T-cell (primary cell): ENCODE measurements at regions not wholly inside any gene's neighbourhood (a gene's known extent, or its start where the extent isn't known, plus 50 kb on each side); places are given as distances from the start of the nearest gene placed in this dataset.
"Not testable (repeated sequence)": the region's sequence is repeated elsewhere in the genome, so short reads cannot be mapped to it uniquely, and the experiment has no call there.

ENCODE experiments used
- ATAC-seq, 4 experiments: fragments of 200-7000 bp in 3 of 4; fragments of 150-1000 bp in 1 of 4; cut with Tn5 transposase; replicated peaks in 1 of 4; 1 replicate in 3 of 4; 2 replicates in 1 of 4; pipeline ENCODE4 v1.10.0; 2021; ENCODE audit warnings: moderate library complexity in 3 of 4, mild to moderate bottlenecking in 2 of 4, moderate number of reproducible peaks in 1 of 4
- CTCF ChIA-PET, 2 donors: fragments of 300-600 bp; sonication (Branson Sonifier 250); formaldehyde crosslinking; loops; one replicate each; lab custom pipeline; 2022; ENCODE audit warnings: antibody characterized with exemption in 2 of 2; lab: Charles Lee
- POLR2A ChIA-PET, 2 donors: fragments of 300-600 bp; sonication (Branson Sonifier 250); formaldehyde crosslinking; loops; one replicate each; lab custom pipeline; 2022; ENCODE audit warnings: antibody characterized with exemption in 2 of 2; lab: Charles Lee
- DNase-seq, 35 experiments: peaks; one replicate each; pipeline versions ENCODE4 v3.0.0 to v3.0.0-alpha.2; 2013 to 2023
- H3K27ac ChIP-seq: one replicate; pipeline ENCODE4 v1.5.1; 2013; ENCODE audit warnings: low read length
- H3K27me3 ChIP-seq, 2 experiments: replicated peaks in 1 of 2; 1 replicate in 1 of 2; 2 replicates in 1 of 2; pipeline versions ENCODE4 v1.6.1 to v1.7.0; 2013; ENCODE audit warnings: low read length in 1 of 2, mixed read lengths in 1 of 2; ENCODE audit not compliant: control insufficient read depth in 2 of 2, insufficient read depth in 2 of 2; ENCODE audit errors: extremely low read depth in 1 of 2
- H3K36me3 ChIP-seq, 2 donors: 1 replicate in 1 of 2; 2 replicates in 1 of 2; pipeline versions ENCODE4 v1.6.1 to v1.7.0; 2013; ENCODE audit warnings: low read length in 1 of 2; ENCODE audit not compliant: control insufficient read depth in 2 of 2, insufficient read depth in 1 of 2; ENCODE audit errors: extremely low read depth in 1 of 2
- H3K4me1 ChIP-seq, 2 experiments: 1 replicate in 1 of 2; 2 replicates in 1 of 2; pipeline versions ENCODE4 v1.6.1 to v1.7.0; 2013; ENCODE audit warnings: low read length in 2 of 2, mixed read lengths in 1 of 2; ENCODE audit not compliant: insufficient read depth in 2 of 2, control insufficient read depth in 1 of 2; ENCODE audit errors: extremely low read depth in 1 of 2
- H3K4me3 ChIP-seq, 2 donors: 1 replicate in 1 of 2; 2 replicates in 1 of 2; pipeline versions ENCODE4 v1.5.1 to v1.7.0; 2013; ENCODE audit warnings: mild to moderate bottlenecking in 2 of 2, low read length in 1 of 2, moderate library complexity in 1 of 2; ENCODE audit not compliant: control insufficient read depth in 1 of 2; ENCODE audit errors: extremely low read depth in 1 of 2
- H3K9me3 ChIP-seq: 2 replicates; pipeline ENCODE4 v1.7.0; 2013
- H3K27ac Mint-ChIP-seq, 2 donors: one replicate each; pipeline ENCODE4 v1.8.0; 2020 to 2021; ENCODE audit warnings: mild to moderate bottlenecking in 2 of 2, mixed read lengths in 2 of 2
- H3K27me3 Mint-ChIP-seq, 2 donors: one replicate each; pipeline ENCODE4 v1.8.0; 2021 to 2022; ENCODE audit warnings: mixed read lengths in 2 of 2
- H3K36me3 Mint-ChIP-seq: one replicate; pipeline ENCODE4 v1.8.0; 2021; ENCODE audit warnings: mixed read lengths
- H3K4me1 Mint-ChIP-seq, 3 donors: one replicate each; pipeline ENCODE4 v1.8.0; 2020 to 2022; ENCODE audit warnings: mixed read lengths in 3 of 3, mild to moderate bottlenecking in 1 of 3
- H3K4me3 Mint-ChIP-seq, 3 donors: one replicate each; pipeline ENCODE4 v1.8.0; 2020 to 2022; ENCODE audit warnings: mild to moderate bottlenecking in 3 of 3, mixed read lengths in 3 of 3, moderate library complexity in 3 of 3
- H3K9me3 Mint-ChIP-seq, 3 donors: one replicate each; pipeline ENCODE4 v1.8.0; 2020 to 2022; ENCODE audit warnings: mixed read lengths in 3 of 3
- WGBS: methylation state at CpG from one replicate; pipeline ENCODE4 v1.1.5; 2013; ENCODE audit warnings: missing lambda C conversion rate; ENCODE audit not compliant: insufficient coverage; 5-methylcytosine and 5-hydroxymethylcytosine counted together

- 92% methylated on average over 2 of the region's 6 CpGs for WGBS
These were observed 354.4 kb upstream of the WWC1 start for GRCh38 chr5:167936944-167937634.

GRCh38 chr5:167937635-167937998, 353.8 kb upstream of the WWC1 start:
- H3K27me3 Mint-ChIP-seq = no peaks in the 10 kb centered on the region
- peaks cover 0 to 5% (median 0%) of the 10 kb centered on the region in 3 donors for H3K9me3 Mint-ChIP-seq
- H3K27ac Mint-ChIP-seq = no peak overlapping the region
- ATAC-seq (no peak), DNase-seq (no peak)
- H3K36me3 ChIP-seq = no peaks in the 10 kb centered on the region
- no peaks in the 10 kb centered on the region for H3K27me3 ChIP-seq
- ChIA-PET CTCF (no interaction called here), POLR2A (no interaction called here)
- H3K9me3 ChIP-seq = no peaks in the 10 kb centered on the region
- H3K4me3 ChIP-seq = no peak overlapping the region
- H3K4me1 Mint-ChIP-seq = peaks cover 0 to 4% (median 0%) of the 10 kb centered on the region in 3 donors
- no peak overlapping the region for H3K4me3 Mint-ChIP-seq
- H3K27ac ChIP-seq = no peak overlapping the region
- 59% methylated on average over 3 of the region's 8 CpGs for WGBS
- no peaks in the 10 kb centered on the region for H3K36me3 Mint-ChIP-seq
- H3K4me1 ChIP-seq = no peaks in the 10 kb centered on the region

More at GRCh38 chr5:167936944-167937634, 354.4 kb upstream of the WWC1 start:
- CTCF ChIA-PET = no interaction called here
- no peaks in the 10 kb centered on the region for H3K9me3 ChIP-seq
- H3K4me1 ChIP-seq = no peaks in the 10 kb centered on the region
- no peaks in the 10 kb centered on the region for H3K36me3 ChIP-seq
- no peak overlapping the region for H3K27ac Mint-ChIP-seq
- H3K4me1 Mint-ChIP-seq = peaks cover 0 to 4% (median 0%) of the 10 kb centered on the region in 3 donors
- H3K9me3 Mint-ChIP-seq = peaks cover 0 to 5% (median 0%) of the 10 kb centered on the region in 3 donors
- H3K27me3 ChIP-seq = no peaks in the 10 kb centered on the region
- no peak for ATAC-seq
- H3K27me3 Mint-ChIP-seq = no peaks in the 10 kb centered on the region
- no peak overlapping the region for H3K4me3 ChIP-seq
- DNase-seq = no peak
- no peak overlapping the region for H3K27ac ChIP-seq
- no peak overlapping the region for H3K4me3 Mint-ChIP-seq
- POLR2A ChIA-PET = no interaction called here
- H3K36me3 Mint-ChIP-seq = no peaks in the 10 kb centered on the region

DNA sequence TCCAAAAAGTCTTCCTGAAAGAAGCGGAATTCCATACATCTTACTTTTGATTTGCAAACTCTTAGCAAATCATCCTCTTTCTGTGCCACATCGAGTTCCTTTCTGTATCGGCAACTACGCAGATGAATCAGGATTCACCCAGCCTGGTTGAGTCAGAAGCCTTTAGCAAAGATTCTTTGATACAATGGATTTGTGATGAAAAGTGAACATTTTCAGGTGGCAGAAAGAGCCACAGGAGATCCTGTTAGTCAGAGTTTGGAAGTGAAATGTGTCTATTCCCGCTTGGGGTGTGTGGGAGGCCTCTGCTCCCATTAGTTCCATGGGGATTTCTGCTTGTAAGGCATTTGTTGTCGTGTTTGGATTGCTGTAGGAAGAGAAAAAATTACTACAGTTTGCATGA, 351.8 kb upstream of the WWC1 start:
- Mint-ChIP-seq H3K36me3 (no peaks in the 10 kb centered on the region), H3K4me1 (peaks cover 0 to 4% (median 0%) of the 10 kb centered on the region in 3 donors), H3K9me3 (peaks cover 0 to 5% (median 0%) of the 10 kb centered on the region in 3 donors), H3K27ac (no peak overlapping the region), H3K4me3 (no peak overlapping the region), H3K27me3 (no peaks in the 10 kb centered on the region)
- ChIA-PET POLR2A (no interaction called here), CTCF (interaction anchor here in 1 of 2 donors (0.6 kb wide), 1 partner anchor 91 kb away, joined by 3 read pairs; no protein-coding TSS in a partner anchor)
- H3K36me3 ChIP-seq = no peaks in the 10 kb centered on the region
- DNase-seq (no peak), ATAC-seq (no peak)
- H3K4me1 ChIP-seq = no peaks in the 10 kb centered on the region
- no peak overlapping the region for H3K4me3 ChIP-seq
- H3K27ac ChIP-seq = no peak overlapping the region
- WGBS = 75% methylated on average over 2 of the region's 6 CpGs
- H3K27me3 ChIP-seq = no peaks in the 10 kb centered on the region
- H3K9me3 ChIP-seq = no peaks in the 10 kb centered on the region

GRCh38 chr5:167940911-167941310, 350.5 kb upstream of the WWC1 start:
- Mint-ChIP-seq H3K4me3 (no peak overlapping the region), H3K36me3 (no peaks in the 10 kb centered on the region), H3K27ac (no peak overlapping the region), H3K4me1 (peaks cover 0 to 4% (median 0%) of the 10 kb centered on the region in 3 donors), H3K9me3 (peaks cover 0 to 8% (median 0%) of the 10 kb centered on the region in 3 donors), H3K27me3 (no peaks in the 10 kb centered on the region)
- DNase-seq (no peak), ATAC-seq (no peak)
- no peaks in the 10 kb centered on the region for H3K36me3 ChIP-seq
- ChIA-PET POLR2A (no interaction called here), CTCF (no interaction called here)
- peaks cover 0 to 4% of the 10 kb centered on the region in 2 experiments for H3K27me3 ChIP-seq
- WGBS = no CpG with 5 or more reads among the region's 3 CpGs
- H3K9me3 ChIP-seq = no peaks in the 10 kb centered on the region
- H3K27ac ChIP-seq = no peak overlapping the region
- H3K4me1 ChIP-seq = no peaks in the 10 kb centered on the region
- H3K4me3 ChIP-seq = no peak overlapping the region

DNA sequence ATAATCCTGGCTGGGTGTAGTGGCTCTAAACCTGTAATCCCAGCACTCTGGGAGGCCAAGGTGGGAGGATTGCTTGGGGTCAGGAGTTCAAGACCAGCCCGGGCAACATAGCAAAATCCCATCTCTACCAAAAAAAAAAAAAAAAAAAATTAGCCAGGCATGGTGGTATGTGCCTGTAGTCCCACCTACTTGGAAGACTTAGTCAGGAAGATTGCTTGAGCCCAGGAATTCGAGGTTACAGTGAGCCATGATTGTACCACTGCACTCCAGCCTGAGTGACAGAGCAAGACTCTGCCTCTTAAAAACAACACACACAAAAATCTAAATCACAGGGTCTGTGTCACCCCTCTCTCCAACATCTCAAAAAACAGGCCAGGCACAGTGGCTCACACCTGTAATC, 349.9 kb upstream of the WWC1 start:
- H3K27me3 Mint-ChIP-seq, H3K27ac Mint-ChIP-seq, H3K4me1 Mint-ChIP-seq, ATAC-seq, H3K9me3 ChIP-seq, H3K9me3 Mint-ChIP-seq, H3K27me3 ChIP-seq, H3K36me3 ChIP-seq, H3K4me3 ChIP-seq, DNase-seq, H3K36me3 Mint-ChIP-seq, H3K4me3 Mint-ChIP-seq, H3K4me1 ChIP-seq, POLR2A ChIA-PET, H3K27ac ChIP-seq, CTCF ChIA-PET: not testable (repeated sequence)
- 20% methylated on average over 1 of the region's 2 CpGs for WGBS

DNA sequence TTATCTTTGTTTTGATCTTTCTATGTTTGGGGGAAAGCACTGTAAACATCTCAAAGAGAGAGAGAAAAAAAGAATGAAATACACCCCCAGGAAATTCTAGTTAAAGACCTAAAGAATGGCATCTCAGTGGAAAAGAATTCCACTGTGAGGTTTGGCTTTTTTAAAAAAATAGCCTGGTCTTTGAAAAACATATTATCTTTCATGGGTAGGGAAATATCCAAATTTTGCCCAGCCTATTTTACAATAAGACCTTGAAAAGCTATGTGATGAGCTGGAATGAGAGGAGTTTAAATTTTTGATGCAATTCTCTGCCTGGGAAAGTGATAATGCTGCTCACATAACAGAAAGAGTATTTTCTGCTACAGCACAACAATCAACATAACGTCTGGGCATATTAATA, 348.1 kb upstream of the WWC1 start:
- Mint-ChIP-seq H3K36me3 (no peaks in the 10 kb centered on the region), H3K27ac (no peak overlapping the region), H3K4me3 (no peak overlapping the region), H3K9me3 (peaks cover 0 to 3% (median 0%) of the 10 kb centered on the region in 3 donors), H3K27me3 (no peaks in the 10 kb centered on the region), H3K4me1 (no peaks in the 10 kb centered on the region)
- no peak for ATAC-seq
- no peak overlapping the region for H3K27ac ChIP-seq
- no peaks in the 10 kb centered on the region for H3K4me1 ChIP-seq
- ChIA-PET CTCF (no interaction called here), POLR2A (no interaction called here)
- H3K27me3 ChIP-seq = peaks cover 0 to 4% of the 10 kb centered on the region in 2 experiments
- H3K36me3 ChIP-seq = no peaks in the 10 kb centered on the region
- DNase-seq = no peak
- no peak overlapping the region for H3K4me3 ChIP-seq
- H3K9me3 ChIP-seq = no peaks in the 10 kb centered on the region
- no CpG with 5 or more reads among the region's 1 CpG for WGBS
